HG02852 (cell line): ENCODE measurements at regions not wholly inside any gene's neighbourhood (a gene's known extent, or its start where the extent isn't known, plus 50 kb on each side); places are given as distances from the start of the nearest gene placed in this dataset.

Experiments used
- ATAC-seq: cut with Tn5 transposase; IDR thresholded peaks from one replicate; pipeline ENCODE4 v1.9.1; 2021; ENCODE audit warnings: mild to moderate bottlenecking, moderate library complexity; ENCODE audit not compliant: unreplicated experiment

GRCh38 chr14:58809520-58809919 lies 171.8 kb downstream of the DACT1 start:
- ATAC-seq, result no peak

DNA sequence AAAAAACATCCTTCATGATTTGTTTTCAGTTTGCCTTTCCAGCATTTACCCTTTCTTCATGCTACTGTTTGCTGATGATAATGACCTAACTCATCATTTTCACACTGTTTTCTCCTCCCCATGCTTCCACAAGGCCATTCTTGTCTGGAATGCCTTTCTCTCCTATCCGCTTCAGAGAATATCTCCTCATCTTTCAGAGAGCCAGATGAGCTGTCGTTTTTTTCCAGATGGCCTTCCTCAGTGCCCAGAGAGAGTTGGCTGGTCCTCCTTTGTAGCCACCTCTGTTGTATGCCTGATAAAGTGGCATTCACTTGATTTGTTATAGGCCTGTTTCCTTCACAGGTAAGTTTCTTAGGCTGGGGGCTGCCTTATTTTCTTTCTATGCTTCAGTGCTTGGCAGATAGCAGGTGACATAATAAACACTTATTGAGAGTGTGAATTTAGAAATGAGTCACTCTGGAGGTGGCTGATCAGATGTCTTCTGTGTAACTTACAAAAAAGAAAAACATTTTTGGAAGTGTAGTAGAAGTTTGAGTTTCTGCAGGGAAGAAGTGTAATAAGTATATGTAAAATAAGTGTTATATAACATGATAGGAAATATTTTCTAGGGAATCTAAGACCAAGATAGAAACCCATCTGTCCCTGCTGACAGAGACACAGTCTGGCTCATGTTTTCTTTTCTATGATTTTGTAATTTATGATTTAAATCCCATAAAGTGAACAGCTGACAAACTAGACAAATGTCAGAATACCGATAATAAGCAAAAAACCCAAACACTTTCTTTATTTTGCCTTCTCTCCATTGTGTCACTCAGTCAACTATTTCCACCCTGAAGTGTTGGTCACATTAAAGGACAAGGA lies 174.5 kb downstream of the DACT1 start:
- ATAC-seq, result peak; percentile 69

DNA sequence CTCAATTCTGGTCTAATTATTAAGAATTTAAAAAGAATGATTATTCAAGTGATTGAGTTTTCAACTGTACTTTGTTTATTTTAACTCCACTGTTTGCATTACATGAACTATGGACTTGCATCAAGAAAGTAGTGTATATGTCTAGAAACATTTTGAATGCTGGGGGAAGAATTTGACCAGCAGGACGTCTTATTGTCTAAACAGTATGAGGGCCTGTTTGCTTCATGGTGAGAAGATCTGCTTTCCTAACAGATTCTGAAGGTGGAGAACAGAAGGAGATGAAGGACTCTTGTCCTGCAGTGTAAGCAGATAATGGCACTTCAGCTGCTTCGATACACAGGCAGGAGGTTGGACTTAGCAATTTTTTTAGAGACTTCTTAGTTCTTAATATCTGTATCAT lies 176.0 kb downstream of the DACT1 start:
- ATAC-seq, result no peak

- ATAC-seq, result no peak
Measured at GRCh38 chr14:58814466-58814865, 176.7 kb downstream of the DACT1 start.

DNA sequence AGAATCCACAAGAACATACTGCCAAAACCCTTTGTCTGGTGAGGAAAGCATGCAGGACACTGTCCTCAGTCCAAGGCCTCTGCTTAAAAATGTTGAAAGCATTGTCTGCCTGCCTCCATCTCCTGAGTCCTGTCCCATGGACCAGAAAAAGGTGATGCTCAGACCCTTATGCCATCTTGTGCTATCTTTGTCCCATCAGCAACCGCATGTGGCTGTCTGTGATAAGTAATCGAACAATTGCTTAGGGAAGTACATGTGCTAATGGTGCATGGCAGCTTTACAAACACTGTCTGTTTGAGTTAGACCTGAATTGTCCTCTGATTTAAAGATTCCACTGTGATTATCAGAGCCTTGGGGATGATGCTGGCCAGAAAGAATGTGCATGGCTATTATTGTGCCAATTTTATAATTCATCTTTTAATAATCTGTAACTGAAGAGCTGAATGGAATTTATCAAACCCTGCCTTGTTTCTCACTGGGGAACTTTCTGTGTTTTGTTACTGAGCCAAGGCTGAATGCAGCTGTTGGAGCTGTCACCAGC lies 177.5 kb downstream of the DACT1 start:
- no peak for ATAC-seq

DNA sequence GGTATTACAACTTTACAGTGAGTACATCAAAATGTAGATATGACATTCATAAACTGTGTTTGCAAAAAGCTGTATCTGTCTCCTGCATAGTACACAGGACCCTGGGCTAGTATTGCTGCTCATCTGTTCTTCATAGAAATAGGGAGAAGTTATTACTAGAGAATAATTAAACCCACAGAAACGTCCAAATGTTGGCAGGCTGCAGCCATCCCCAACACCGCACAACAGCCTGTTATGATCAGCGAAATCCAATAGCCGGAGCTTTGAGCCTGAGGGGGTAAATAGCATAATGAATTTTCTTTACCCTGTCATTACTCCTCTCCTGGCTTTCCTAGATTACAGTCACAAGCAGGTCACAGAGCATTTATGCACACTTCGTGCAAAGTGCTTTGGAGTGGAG lies 178.0 kb downstream of the DACT1 start:
- no peak for ATAC-seq

DNA sequence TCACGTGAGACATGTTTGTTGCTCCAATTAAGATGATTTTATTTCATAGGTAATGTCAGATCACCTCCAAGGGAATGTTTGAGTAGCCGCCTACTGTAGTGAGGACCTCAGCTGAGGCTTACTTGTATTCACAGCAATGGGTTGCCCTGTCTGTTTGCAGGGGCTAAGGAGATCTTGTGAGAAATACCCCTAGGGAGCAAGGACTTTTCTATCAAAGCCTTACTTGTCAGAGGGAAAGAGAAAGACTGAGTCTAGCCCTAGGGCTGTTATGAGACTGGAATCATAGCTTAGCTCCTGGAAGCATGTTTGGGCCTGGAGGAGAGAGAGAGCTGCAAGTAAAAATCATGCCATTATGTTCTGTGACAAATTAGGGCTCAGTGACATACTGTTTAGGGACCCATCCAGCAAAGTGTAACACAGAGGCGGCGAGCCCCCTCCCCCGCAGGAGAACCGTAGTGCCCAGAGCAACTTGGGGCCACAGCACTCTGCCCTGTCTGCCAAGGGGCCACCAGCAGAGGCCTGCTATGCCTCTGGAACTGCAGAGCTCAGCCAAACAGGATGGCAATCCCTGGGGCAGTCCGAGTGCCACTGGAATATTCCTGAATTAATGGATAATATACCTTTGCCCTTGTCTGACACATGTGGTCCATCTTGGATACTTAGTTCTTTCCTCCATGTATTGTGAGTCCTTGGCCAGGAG lies 178.8 kb downstream of the DACT1 start:
- no peak for ATAC-seq

DNA sequence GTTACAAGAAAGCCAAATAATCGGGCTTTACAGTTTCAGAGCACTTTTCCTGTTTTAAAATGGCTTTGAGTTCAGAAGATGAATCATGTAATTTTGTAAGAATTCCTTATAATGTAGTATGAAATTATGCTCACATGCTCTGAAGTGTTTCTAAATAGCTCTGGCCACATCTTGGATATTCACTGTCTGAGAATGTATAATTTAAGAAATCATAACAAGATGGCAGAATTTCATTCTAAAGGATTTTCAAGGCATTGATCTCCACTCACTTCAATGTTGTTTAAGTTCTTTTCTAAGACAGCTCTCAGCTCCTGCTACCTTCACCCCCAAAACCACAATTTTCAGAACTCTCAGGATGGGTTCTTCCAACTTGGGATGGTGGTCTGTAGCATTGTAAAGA lies 180.1 kb downstream of the DACT1 start:
- ATAC-seq, result no peak

GRCh38 chr14:58820032-58820431 lies 182.3 kb downstream of the DACT1 start:
- no peak for ATAC-seq

DNA sequence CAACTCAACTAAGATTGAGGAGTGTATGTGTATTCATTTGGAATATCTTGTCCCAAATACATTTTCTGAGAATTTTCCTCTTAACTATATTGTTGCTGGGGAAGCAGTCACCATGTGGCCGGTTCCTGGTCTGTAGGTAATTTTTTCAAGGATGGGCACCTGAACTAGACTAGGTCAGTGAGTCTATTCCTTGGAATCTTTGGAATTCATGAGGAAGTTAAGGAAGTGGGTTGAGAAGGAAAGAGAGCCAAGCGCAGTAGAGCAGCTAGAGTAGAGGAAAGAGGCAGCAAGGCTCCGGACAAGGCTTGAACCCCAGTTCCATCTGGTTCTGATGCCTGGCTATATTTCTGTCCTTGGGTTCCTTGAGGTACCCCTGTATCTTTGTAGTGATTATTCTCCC lies 183.7 kb downstream of the DACT1 start:
- ATAC-seq, result no peak

DNA sequence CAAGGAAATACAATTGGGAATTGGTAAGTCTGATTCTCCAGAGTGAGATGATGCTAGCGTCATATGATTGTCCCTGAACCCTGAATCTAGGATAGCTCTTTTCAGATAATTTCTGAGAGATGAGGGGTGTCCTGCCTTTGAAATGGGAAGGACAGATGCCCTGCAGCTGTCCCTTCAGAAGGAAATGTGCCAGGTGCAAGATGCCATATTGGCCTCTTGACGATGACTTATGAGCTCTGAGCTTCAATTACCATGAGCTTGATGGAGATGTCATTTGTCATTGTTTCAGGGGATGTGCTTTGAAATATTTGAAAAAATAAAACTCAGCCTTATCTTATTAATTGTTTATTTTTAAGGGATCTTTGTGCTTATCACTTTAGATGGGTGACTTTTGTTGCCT lies 185.1 kb downstream of the DACT1 start:
- no peak for ATAC-seq

GRCh38 chr14:58823312-58823711 lies 185.6 kb downstream of the DACT1 start:
- no peak for ATAC-seq

DNA sequence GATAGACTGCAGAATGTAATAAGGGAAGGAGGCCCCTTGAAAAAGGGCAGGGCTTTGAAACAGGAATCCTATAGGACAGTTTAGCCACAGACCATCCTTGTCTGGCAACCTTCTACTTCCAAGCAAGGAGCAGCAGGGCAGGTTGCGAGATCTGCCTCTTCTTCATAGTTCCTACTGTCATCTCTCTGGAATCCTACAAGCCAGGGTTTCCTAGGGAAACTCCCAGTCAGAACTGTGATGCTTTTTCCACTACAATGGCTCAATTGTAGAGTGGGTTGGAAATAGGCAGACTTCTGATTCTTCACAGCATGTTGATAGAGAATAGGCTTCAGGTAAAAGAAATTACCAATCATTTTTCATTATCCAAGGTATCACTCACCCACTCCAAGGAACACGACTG lies 186.3 kb downstream of the DACT1 start:
- no peak for ATAC-seq

GRCh38 chr14:58824796-58825195 lies 187.0 kb downstream of the DACT1 start:
- ATAC-seq, result no peak

DNA sequence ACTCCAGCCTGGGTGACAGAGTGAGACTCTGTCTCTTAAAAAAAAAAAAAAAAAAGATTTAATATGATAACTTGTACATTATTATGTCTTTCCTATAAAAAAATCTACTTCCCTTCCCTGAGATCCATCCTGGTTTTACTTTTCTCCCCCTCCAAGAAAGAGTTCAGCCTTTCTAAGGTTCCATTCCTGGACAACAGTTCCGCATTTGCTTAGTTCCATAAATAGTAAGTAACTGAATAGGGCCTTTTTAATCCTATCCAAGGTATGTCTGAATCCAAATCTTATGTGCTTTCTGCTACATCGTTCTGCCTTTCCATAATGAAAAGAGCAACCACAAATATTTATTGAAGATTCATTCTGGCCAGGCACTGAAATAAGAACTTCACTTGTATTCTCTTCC lies 187.8 kb downstream of the DACT1 start:
- no peak for ATAC-seq

GRCh38 chr14:58826845-58827686 lies 189.3 kb downstream of the DACT1 start:
- no peak for ATAC-seq

- ATAC-seq, result no peak
Measured at GRCh38 chr14:58828298-58828697, 190.5 kb downstream of the DACT1 start.

DNA sequence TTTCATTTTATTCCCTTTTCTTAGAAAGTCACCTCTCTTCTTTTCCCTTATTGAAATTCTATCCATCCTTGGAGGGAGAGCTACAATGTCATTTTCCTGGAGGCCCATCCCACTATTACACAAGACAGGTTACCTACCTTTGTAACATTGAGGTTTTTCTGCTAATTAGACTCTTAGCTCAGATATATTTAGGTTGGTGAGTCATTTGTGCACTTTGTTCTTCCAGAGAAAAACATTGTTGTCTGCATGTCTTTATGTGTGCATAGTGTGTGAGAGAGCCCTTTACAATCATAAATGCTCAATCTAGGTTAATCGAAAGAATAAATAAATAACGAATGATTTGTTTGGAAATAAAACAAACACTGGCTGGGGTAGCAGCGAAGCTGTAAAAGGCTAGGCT lies 191.8 kb downstream of the DACT1 start:
- no peak for ATAC-seq

GRCh38 chr14:58830121-58830520 lies 192.4 kb downstream of the DACT1 start:
- no peak for ATAC-seq

- no peak for ATAC-seq
Measured at GRCh38 chr14:58832095-58832521, 194.3 kb downstream of the DACT1 start.
